ENCODE measurements at regions not wholly inside any gene's neighbourhood (a gene's known extent, or its start where the extent isn't known, plus 50 kb on each side); places are given as distances from the start of the nearest gene placed in this dataset.
"Not testable (repeated sequence)": the region's sequence is repeated elsewhere in the genome, so short reads cannot be mapped to it uniquely, and the experiment has no call there.

DNA sequence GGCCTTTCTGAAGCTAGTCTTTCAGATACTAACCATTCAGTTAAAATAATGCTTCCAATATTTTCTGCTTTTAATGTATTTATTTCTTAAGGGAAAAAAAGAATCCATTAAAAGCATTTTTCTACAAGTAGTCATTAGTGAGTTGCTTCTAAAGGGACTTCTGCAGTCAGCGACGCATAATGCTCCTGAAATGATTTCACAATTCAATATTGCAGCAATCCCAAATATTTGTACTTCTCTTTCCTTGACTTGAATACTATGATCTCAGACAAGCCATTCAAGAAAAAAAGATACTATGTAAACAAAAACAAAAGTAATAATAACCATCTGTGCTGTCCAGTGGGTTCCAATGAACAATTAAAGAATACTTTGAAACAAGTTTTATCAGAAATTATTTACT lies 681.0 kb downstream of the DIPK2A start:
- DNase-seq = no peak

DNA sequence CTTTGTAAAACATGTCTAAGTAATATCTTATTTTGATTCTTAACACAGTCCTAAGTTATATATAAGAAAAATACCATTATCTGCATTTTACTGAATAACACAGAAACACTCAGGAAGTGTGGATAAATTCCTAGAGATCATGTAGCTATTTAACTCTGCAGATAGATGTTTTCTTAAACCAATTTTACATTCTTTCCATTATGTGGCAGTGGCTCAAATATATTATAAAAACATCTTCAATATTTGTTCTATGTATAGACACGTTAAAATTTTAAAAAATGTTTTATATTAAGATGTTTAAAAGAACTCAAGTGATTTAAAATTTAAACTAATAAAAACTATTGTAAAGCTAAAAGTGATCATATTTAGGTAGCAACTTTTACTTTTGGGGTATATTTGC lies 683.8 kb downstream of the DIPK2A start:
- DNase-seq = no peak

DNA sequence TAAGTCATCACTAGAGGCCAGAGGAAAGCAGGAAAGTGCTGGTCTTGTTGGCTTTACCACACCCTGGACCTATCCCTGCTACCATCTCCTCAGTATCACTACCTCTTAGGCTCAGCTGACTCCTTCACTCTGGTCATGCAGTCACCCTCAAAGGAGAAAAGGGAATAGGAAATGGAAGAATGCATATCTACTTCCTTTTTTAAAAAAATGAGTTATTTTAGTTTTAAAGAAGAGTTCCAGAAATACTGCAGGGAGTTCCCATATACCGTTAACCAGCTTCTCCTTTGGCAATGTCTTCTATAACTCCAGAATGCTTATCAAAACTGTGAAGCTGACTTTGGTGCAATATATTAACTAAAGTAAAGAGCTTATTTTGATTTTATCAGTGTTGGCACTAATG lies 688.6 kb downstream of the DIPK2A start:
- DNase-seq = peak; percentile 56

DNA sequence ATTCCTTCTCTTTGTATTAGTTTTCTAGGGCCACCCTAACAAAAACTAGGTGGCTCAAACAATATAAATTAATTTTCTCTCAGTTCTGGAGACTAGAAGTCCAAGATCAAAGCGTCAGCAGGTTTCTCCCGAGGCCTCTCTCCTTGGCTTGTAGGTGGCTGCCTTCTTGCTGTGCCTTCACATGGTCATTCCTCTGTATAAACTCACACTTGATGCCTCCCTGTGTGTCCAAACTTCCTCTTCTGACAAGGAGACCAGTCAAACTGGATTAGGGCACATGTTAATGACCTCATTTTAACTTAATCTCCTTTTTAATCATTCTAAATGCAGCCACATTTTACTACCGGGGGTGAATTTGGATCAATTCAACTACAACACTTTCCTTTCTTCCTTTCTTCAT lies 691.1 kb downstream of the DIPK2A start:
- DNase-seq = no peak

DNA sequence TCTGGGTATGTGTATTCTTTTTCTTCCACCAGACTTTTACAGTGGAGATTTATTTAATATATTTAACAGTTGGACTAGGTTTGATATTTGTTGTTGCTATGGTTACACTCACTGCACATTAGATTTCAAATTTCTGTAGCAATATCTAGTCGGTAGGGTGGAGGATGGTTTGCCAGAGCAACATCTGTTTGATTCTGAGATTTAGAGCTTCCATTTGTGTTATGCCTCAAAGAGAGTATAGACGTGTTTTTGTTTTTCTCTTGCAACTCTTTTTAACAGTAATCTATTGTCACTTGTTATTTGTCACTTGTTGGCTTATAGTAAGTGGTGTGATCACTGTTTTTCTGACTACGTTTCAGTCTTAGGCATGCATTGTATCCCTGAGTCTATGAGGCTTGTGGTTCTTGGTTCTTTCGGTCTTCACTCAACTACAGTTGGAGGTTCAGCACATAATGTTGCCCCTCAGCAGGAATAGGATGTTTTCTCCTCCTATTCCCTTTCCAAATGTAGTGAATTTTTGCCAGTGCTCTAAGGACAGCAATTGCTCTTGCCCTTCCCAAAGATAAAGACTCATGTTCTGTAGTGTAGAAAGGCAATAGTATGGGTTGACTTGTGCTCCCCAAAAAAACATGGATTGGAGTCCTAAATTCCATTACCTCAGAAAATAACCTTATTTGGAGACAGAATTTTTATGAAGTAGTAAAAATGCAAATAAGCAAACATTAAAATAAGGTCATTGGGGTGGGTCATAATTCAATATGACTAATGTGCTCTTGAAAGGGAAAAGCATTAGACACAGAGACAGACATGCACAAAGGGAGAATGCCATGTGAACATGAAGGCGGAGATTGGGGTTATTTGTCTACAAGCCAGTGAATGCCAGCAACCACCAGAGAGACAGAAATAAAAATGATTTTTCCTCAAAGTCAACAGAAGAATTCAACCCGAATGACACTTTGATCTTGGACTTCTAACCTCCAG lies 692.1 kb downstream of the DIPK2A start:
- DNase-seq = no peak

DNA sequence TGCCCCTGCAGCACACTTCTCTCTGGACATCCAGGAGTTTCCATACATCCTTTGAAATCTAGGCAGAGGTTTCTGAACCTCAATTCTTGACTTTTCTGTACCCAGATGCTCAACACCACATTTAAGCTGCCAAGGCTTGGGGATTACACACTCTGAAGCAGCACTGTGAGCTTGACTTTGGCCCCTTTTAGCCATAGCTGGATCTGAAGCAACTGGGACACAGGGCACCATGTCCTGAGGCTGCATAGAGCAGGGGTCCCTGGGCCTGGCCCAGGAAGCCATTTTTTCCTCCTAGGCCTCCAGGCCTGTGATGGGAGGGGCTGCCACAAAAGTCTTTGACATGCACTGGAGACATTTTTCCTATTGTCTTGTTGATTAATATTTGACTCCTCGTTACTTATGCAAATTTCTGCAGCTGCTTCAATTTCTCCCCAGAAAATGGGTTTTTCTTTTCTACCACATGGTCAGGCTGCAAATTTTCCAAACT lies 694.0 kb downstream of the DIPK2A start:
- DNase-seq = no peak

DNA sequence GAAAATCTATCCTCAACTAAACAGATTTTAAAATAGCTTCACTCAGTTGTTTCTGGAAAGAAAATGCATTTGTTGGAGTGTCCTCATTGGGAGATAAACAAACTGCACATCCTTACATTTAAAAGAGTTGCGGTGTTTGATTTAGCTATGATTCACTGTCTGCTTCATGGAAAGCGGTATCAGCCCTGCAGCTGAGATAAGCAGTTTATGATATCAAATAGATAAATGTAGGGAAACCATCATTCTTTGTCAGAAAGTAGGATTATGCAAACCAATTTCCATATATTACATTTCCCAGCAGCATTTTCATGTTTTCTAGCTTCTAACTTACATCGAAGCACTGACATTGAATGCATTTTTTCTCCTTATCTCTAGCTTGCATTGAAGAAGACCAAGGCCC lies 698.9 kb downstream of the DIPK2A start:
- DNase-seq = no peak

DNA sequence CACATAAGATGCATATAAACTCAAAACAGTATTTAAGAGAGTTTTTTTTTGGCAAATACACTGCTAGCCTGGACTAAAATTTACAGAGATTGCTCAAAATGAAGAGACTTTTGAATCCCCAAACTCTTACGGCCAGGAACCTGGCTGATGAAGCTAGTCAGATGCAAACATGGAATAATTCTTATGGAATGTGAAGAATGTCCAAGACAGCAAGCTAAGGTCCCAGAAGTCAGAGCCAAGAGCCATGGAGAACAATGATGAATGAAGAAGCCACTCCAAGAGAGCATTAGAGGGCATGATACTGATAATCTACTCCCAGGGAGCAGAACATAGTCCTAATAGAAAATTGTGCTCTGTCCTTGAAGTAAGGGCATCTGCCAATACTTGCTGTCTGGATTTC lies 705.5 kb downstream of the DIPK2A start:
- DNase-seq = no peak

DNA sequence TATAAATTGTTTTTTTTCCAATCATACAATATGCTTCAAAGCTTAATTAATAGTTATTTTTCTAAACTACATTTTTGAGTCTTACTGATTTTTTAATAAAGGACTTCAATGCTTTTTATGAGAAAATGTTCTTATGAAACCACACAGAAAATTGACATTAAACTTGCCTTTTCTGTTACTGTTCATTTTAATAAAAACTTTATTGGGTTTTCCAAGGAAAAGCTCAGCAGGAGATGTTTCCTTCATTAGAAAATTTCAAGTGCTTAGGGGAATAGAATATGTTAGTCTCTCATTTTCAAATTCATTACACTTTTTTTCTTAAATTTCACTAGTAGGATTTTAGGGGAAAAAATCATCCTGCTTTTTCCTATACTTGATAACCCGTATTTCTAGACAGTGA lies 711.4 kb downstream of the DIPK2A start:
- DNase-seq = no peak

DNA sequence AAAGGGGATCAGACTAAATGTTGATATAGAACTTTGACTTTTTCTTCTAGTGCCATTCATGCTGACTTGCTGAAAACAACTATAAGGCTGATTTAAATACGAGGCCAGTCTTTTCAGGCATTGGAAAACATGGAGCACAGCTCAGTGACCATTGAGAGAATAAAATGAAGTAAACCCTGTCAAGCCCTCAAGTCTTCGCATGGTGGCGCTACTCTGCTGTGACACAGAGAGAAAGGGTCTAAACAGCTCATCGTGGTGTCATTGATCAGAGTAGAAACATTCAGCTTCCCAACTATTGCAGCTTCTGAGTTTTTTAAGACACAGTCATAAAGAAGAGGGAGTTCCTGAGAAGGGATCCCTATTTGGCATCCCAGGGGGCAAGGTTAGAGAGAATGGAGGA lies 716.2 kb downstream of the DIPK2A start:
- DNase-seq = no peak

DNA sequence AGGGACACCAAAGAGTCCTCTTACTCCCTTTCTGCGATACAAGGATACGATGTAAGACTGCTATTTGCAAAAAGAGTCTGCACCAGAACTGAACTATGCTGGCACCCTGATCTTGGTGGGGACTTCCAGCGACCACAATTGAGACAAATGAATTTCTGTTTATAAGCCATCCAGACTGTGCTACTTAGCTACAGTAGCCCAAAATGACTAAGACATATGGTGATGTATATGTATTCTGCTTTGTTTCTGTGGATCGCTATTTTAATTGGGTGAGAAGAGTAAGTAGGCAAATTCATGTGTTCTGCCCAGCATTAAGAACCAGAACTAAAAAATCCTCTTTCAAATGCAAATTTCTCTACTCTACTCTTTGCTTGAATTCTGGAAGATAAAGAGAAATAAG lies 720.9 kb downstream of the DIPK2A start:
- no peak for DNase-seq

DNA sequence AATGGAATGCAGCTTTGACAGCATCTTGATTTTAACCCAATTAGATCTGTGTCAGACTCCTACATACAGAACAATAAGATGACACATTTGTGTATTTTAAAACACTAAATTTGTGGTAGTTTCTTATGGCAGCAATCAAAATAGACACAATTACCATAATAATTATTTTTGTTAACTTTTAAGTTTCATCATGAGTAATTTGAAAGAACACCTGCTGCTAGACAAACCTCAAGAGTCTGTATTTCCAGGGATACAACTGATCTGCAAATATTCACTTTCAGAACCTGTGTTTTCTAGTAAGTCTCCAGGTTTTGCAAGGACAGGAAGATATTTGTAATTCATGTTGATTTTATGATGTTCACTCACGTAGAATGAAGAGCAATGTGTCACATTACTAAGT lies 736.8 kb downstream of the DIPK2A start:
- no peak for DNase-seq

DNA sequence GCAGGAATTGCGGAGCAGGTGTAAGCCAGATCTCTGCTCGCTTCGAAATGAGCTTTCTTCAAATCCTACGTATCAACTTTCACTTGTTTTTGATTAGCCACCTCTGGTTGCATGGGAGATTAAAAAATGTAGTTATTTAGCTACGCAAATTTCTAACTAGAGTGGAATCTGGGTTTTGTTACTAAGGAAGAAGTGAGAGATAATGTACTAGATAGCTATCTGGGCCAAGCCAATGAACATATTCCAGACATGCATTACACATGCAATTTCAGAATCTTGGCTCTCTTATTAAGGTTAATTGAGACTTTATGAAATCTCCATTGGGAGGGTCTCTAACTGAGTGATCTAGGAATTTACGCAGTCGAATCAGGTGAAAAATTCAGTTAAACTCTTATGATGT lies 765.7 kb downstream of the DIPK2A start:
- no peak for DNase-seq

DNA sequence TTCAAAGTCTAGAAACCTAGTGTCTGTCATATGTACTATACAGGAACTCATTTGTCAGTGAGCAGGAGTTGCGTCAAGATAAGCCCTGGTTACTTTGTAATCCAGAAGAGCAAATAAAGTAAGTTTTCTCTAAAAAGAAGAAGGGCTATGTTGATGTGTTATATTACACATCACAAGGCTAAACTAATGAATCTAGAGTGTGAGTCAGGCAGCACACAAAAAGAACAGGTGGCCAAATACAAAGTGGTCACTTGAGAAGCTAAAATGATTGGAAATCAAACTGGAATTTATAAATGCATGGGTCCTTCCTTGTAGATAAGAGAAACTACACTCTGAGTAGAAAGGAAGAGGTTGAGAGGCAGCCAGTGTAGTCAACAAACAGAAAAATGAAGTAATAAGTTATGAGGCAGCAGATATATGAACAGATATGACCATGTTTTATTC lies 771.6 kb downstream of the DIPK2A start:
- no peak for DNase-seq

DNA sequence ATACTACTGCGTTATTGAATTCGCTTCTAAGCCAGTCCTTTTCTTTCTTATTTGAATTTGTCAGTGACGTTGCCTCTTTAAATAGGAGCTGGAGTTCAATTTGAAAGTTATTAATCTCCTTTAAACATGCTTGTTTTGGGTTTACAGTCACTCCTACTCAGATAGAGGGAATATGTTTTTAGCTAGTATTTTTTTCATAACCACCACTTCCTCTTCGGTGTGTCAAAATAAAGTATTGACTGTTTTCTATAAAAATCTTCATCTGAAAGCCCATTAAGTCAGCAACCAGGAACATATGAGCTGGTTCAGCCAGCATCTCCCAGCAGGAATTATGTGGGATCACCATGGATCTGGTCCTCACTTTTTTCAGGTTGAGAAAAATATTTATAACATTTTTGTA lies 772.9 kb downstream of the DIPK2A start:
- DNase-seq = no peak

DNA sequence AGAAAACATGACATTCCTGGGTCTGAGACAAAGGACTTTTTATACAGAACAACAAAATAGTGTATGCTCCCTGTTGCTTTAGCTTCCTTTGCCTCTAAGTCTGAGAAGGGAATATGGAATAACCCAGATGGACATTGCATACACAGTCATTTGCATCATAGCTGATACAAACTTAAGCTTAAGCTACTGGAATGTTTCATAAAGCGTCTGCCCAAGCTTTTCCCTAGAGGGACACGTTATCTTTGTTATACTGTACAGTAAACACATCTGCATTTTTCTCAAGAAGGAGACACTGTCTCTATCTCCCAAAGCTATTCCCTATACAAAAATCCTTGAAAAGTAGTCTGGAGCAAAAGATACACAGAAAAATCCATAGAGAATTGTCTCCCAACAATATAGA lies 775.0 kb downstream of the DIPK2A start:
- DNase-seq = no peak

DNA sequence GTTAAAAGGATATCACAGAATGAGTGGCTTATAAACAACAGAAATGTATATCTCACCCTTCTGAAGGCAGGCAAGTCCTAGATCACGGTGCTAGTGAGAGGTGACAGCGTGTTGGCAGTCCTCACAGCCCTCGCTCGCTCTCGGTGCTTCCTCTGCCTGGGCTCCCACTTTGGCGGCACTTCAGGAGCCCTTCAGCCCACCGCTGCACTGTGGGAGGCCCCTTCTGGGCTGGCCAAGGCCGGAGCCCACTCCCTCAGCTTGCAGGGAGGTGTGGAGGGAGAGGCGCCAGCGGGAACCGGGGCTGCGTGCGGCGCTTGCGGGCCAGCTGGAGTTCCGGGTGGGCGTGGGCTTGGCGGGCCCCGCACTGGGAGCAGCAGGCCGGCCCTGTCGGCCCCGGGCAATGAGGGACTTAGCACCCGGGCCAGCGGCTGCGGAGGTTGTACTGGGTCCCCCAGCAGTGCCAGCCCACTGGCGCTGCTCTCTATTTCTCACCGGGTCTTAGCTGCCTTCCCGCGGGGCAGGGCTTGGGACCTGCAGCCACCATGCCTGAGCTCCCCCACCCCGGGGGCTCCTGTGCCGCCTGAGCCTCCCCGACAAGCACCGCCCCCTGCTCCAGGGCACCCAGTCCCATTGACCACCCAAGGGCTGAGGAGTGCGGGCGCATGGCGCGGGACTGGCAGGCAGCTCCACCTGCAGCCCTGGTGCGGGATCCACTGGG lies 778.1 kb downstream of the DIPK2A start:
- DNase-seq = not testable (repeated sequence)

DNA sequence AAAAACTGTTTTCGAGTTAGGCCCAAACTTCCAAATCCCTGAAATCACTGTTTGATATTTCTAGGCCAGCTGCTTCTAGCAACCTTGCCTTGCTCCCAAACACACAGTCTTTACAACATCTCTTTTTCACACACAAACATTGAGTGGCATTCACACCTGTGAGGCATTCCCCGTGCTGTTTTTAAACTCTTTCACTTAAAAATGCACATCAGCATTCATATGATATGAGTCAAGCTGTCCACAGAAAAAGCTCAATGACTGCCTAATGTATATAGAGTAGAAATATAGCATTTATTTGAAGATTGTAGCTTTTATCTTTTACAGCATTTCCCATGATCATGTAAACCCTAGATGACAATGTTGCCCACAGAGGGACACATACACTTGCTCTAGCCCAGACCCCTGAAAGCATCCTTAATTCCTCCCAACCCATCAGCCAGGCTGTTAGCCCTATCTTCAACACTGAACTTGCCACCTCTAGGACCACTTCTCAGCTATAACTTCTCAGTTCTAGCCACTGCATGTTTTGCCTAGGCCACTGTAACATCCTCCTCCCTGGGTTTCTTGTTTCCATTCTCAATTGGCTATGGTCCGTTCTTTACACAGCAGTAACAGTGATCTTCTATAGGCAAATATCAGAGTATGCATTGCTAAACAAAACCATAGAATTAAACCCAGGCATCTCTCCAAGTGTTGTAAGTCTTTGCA lies 782.6 kb downstream of the DIPK2A start:
- no peak for DNase-seq

DNA sequence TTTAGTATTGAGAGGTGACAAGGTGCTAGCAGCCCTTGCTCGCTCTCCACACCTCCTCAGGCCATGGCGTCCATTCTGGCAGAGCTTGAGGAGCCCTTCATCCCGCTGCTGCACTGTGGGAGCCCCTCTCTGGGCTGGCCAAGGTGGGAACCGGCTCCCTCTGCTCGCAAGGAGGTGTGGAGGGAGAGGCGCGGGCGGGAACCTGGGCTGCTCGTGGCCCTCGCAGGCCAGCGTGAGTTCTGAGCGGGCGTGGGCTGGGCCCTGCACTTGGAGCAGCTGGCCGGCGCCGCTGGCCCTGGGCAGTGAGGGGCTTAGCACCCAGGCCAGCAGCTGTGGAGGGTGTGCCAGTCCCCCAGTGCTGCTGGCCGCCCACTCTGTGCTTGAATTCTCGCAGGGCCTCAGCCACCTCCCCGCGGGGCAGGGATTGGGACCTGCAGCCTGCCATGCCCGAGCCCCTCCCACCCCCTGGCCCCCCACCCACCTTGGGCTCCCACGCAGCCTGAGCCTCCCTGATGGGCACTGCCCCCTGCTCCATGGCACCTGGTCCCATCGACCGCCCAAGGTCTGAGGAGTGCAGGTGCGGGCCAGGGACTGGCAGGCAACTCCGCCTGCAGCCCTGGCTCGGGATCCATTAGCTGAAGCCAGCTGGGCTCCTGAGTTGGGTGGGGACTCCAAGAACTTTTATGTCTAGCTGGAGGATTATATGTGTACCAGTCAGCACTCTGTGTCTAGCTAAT lies 785.2 kb downstream of the DIPK2A start:
- no peak for DNase-seq

DNA sequence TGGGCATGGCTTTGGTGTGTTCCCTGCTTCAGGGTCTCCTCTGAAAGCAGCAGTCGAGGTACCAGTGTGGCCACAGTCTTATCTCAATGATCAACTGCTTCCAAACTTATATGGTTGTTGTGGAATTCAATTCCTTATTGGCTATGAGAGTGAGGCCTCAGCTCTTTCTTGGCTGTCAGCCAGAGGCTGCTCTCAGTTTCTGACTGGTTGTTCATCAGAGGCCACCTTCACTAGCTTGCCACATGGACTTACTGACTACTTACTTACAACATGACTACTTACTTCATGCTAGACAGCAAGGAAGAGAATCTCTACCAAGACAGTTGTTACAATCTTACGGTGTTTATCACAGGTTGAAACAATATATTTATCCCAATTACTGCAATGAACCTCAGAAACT lies 789.2 kb downstream of the DIPK2A start:
- DNase-seq = no peak

DNA sequence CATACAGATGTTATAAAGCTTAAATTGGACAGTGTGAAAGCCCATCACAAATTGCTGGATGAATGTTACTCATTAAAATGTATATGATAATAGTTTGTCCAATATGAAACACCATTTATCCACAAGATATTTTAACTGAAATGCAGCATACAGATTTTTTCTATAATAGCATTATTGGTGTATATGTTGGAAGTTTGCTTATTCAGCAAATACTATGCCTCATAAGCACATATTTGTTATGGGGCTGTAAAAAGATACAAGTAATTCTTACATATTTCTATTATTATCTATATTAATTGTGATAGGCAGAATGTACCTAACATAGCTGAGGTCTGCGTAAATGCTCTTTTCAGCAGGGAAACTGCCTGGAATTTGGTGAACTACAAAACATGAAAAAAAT lies 790.5 kb downstream of the DIPK2A start:
- DNase-seq = no peak

DNA sequence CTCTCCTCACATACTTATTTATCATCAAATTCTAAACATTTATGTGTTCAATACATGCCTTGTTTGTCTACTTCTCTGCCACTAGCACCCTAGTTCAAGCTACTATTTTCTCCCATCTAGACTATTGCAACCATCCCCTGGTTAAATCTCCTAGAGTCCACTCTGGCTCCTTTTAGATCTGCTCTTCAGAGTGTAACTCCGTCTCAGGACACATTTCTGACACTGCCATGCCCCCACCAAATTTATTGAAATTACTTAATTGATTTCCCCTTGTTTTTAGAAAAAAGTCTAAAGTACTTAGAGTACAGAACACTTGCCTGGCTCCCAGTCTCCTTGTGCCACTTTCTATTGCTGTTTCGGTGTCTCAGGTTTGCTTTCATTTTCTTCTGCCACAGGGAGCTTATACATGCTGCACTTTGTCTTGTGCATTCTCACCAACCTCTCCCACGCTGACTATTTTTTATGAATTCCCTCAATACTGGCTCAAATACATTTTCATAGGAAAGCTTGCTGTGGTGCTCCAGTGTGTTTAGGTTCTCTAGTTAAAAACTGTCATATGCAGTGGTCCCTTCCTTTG lies 792.3 kb downstream of the DIPK2A start:
- DNase-seq = no peak

Measured in SIG-M5 (cell line).